ENCODE measurements at regions not wholly inside any gene's neighbourhood (a gene's known extent, or its start where the extent isn't known, plus 50 kb on each side); places are given as distances from the start of the nearest gene placed in this dataset.

DNA sequence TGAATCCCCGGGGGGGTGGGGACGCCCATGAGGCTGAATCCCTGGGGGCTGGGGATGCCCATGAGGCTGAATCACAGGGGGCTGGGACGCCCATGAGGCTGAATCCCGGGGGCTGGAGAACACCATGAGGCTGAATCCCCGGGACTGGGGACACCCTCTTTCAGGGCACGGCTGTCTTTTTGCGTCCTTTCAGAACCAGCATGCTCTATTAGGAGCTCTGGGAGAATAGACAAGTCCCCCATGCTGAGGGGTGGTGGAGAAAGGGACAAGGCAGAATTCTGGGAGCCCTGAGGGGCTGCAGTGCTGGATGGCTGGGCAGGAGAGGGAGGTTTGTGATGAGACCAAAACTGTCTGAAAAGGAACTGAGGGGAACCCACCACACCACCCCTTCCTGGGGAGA, 257.3 kb upstream of the TCERG1L start:
- Histone ChIP-seq H3K79me2 (ENCODE audit: control insufficient read depth, insufficient read depth, low read length) (no peaks in the 10 kb centered on the region), H3K4me1 (ENCODE audit: control insufficient read depth, extremely low read depth, insufficient read depth, low read length) (no peaks in the 10 kb centered on the region), H3K4me3 (replicated peaks in 1 of 3; ENCODE audit: insufficient read depth in 1 of 3, low read depth in 1 of 3, low read length in 3 of 3) (no peak overlapping the region), H3K36me3 (ENCODE audit: control insufficient read depth in 2 of 2, extremely low read depth in 1 of 2, insufficient read depth in 2 of 2, low read length in 2 of 2) (no peaks in the 10 kb centered on the region), H3K4me2 (ENCODE audit: insufficient read depth, low read length) (no peak overlapping the region), H4K20me1 (replicated peaks; ENCODE audit: control insufficient read depth, extremely low read depth, insufficient read depth, low read length) (no peaks in the 10 kb centered on the region), H3K27ac (ENCODE audit: insufficient read depth, low read depth, low read length) (no peak overlapping the region), H2AFZ (ENCODE audit: low read depth, low read length) (no peak overlapping the region), H3K27me3 (ENCODE audit: control insufficient read depth in 2 of 2, insufficient read depth in 2 of 2, low read length in 2 of 2) (no peaks in the 10 kb centered on the region), H3K9me3 (replicated peaks; ENCODE audit: control insufficient read depth, insufficient read depth, low read length) (peaks cover 3% of the 10 kb centered on the region), H3K9ac (replicated peaks; ENCODE audit: extremely low read depth, insufficient read depth, low read length) (no peak overlapping the region), H3K9me1 (replicated peaks; ENCODE audit: control insufficient read depth, extremely low read depth, insufficient read depth, low read length) (no peaks in the 10 kb centered on the region)
- TF ChIP-seq JUN (IDR thresholded peaks at IDR 0.05; ENCODE audit: borderline replicate concordance, insufficient read depth, insufficient read length, low read depth) = no peak
- no peak for TF ChIP-seq MYC (IDR thresholded peaks at IDR 0.05; ENCODE audit: low read depth, low read length)
- no peak for TF ChIP-seq GATA2 (IDR thresholded peaks at IDR 0.05; ENCODE audit: insufficient read depth, insufficient read length, low read depth, low read length)
- TF ChIP-seq POLR2A (IDR thresholded peaks at IDR 0.05; ENCODE audit: low read depth, low read length) = no peak
- TF ChIP-seq, protein P1, sequence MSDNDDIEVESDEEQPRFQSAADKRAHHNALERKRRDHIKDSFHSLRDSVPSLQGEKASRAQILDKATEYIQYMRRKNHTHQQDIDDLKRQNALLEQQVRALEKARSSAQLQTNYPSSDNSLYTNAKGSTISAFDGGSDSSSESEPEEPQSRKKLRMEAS (IDR thresholded peaks at IDR 0.05; ENCODE audit: insufficient read depth, insufficient read length) = no peak
- no peak for TF ChIP-seq POLR2AphosphoS5 (IDR thresholded peaks at IDR 0.05; ENCODE audit: insufficient read depth, low read depth, low read length)
- TF ChIP-seq FOS (IDR thresholded peaks at IDR 0.05; ENCODE audit: borderline replicate concordance, insufficient read depth, low read length) = no peak
- TF ChIP-seq EZH2 (IDR thresholded peaks at IDR 0.05; ENCODE audit: borderline replicate concordance, low read depth, low read length, severe bottlenecking) = no peak
- TF ChIP-seq, protein P2, sequence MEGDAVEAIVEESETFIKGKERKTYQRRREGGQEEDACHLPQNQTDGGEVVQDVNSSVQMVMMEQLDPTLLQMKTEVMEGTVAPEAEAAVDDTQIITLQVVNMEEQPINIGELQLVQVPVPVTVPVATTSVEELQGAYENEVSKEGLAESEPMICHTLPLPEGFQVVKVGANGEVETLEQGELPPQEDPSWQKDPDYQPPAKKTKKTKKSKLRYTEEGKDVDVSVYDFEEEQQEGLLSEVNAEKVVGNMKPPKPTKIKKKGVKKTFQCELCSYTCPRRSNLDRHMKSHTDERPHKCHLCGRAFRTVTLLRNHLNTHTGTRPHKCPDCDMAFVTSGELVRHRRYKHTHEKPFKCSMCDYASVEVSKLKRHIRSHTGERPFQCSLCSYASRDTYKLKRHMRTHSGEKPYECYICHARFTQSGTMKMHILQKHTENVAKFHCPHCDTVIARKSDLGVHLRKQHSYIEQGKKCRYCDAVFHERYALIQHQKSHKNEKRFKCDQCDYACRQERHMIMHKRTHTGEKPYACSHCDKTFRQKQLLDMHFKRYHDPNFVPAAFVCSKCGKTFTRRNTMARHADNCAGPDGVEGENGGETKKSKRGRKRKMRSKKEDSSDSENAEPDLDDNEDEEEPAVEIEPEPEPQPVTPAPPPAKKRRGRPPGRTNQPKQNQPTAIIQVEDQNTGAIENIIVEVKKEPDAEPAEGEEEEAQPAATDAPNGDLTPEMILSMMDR (IDR thresholded peaks at IDR 0.05; ENCODE audit: extremely low read depth in 1 of 2, insufficient read depth in 1 of 2, low read depth in 1 of 2, low read length in 2 of 2) = no peak
- no TSS peak for BruUV-seq (replicated peaks)
- DNase-seq (ENCODE audit: low read depth, low spot score) (no peak), FAIRE-seq (no peak)
- CTCF ChIA-PET = no interaction called here
- dilution Hi-C loops (cut with MboI; ENCODE audit: extremely low pct_ligation_motif_present, low sequenced_read_pairs) = no loop called here
- POLR2A ChIA-PET = no interaction called here
- intact Hi-C loops (cut with micrococcal nuclease) = no loop called here
